ENCODE measurements at regions not wholly inside any gene's neighbourhood (a gene's known extent, or its start where the extent isn't known, plus 50 kb on each side); places are given as distances from the start of the nearest gene placed in this dataset.

- TF ChIP-seq CTCF (IDR thresholded peaks at IDR 0.05): no peak
- no peak for TF ChIP-seq POLR2A (IDR thresholded peaks at IDR 0.05)
Observed at GRCh38 chr3:161695811-161696210, 199.2 kb downstream of the OTOL1 start.

Measured in tibial nerve (tissue), 3 donors.